Testis (tissue), 2 donors: ENCODE measurements at regions not wholly inside any gene's neighbourhood (a gene's known extent, or its start where the extent isn't known, plus 50 kb on each side); places are given as distances from the start of the nearest gene placed in this dataset.

ENCODE experiments used
- DNase-seq: peaks from one replicate; pipeline ENCODE4 v3.0.0-alpha.2; 2019
- H3K27ac ChIP-seq, 2 donors: fragments of 200-600 bp; sonication (generic); one replicate each; pipeline ENCODE4 v1.5.1; 2019
- H3K27me3 ChIP-seq: fragments of 200-600 bp; sonication (generic); one replicate; pipeline ENCODE4 v1.5.1; 2019
- H3K36me3 ChIP-seq: fragments of 200-600 bp; sonication (generic); one replicate; pipeline ENCODE4 v1.5.1; 2017; ENCODE audit warnings: low read depth; ENCODE audit errors: missing control alignments
- H3K4me1 ChIP-seq: fragments of 200-600 bp; sonication (generic); one replicate; pipeline ENCODE4 v1.5.1; 2019
- H3K4me3 ChIP-seq, 2 donors: fragments of 200-600 bp; sonication (generic); one replicate each; pipeline ENCODE4 v1.5.1; 2017 to 2019
- H3K9me3 ChIP-seq: fragments of 200-600 bp; sonication (generic); one replicate; pipeline ENCODE4 v1.5.1; 2017
- CTCF ChIP-seq, 3 experiments: fragments of 450-650 bp in 2 of 3; fragments of 200-600 bp in 1 of 3; sonication (generic) in 1 of 3; IDR thresholded peaks; one replicate each; pipeline ENCODE4 v1.5.1; 2016 to 2019; ENCODE audit warnings: antibody characterized with exemption in 3 of 3, mild to moderate bottlenecking in 2 of 3, moderate library complexity in 1 of 3
- POLR2A ChIP-seq: fragments of 450-650 bp; IDR thresholded peaks from one replicate; pipeline ENCODE4 v1.6.1; 2017; ENCODE audit warnings: antibody characterized with exemption, mild to moderate bottlenecking, moderate library complexity
- WGBS, 2 donors: methylation state at CpG; one replicate each; pipeline ENCODE4 v1.1.5; 2018; 5-methylcytosine and 5-hydroxymethylcytosine counted together
- intact Hi-C: fragments of 100-400 bp; cut with DNase I; formaldehyde crosslinking; loops from one replicate; pipeline ENCODE4 v1.15.1; 2023; ENCODE audit warnings: low total_unique reads

GRCh38 chr5:82603033-82603987 lies 325.2 kb upstream of the RPS23 start:
- no peaks in the 10 kb centered on the region for H3K36me3 ChIP-seq
- no peak overlapping the region for H3K4me3 ChIP-seq
- H3K27me3 ChIP-seq: no peaks in the 10 kb centered on the region
- 75 to 83% methylated on average over 8 of the region's 8 CpGs for WGBS, 2 donors
- H3K27ac ChIP-seq: no peak overlapping the region
- no peaks in the 10 kb centered on the region for H3K9me3 ChIP-seq
- intact Hi-C loops: no loop called here
- no peak for DNase-seq
- no peaks in the 10 kb centered on the region for H3K4me1 ChIP-seq
- TF ChIP-seq POLR2A: no peak

GRCh38 chr5:82601861-82602260 lies 323.7 kb upstream of the RPS23 start:
- H3K4me1 ChIP-seq: no peaks in the 10 kb centered on the region
- intact Hi-C loops: no loop called here
- TF ChIP-seq CTCF (IDR thresholded peaks at IDR 0.05): no peak
- TF ChIP-seq POLR2A: no peak
- H3K36me3 ChIP-seq: no peaks in the 10 kb centered on the region
- no peaks in the 10 kb centered on the region for H3K9me3 ChIP-seq
- no peaks in the 10 kb centered on the region for H3K27me3 ChIP-seq
- H3K27ac ChIP-seq: no peak overlapping the region
- no peak for DNase-seq
- 90 to 96% methylated on average over 1 of the region's 1 CpG for WGBS, 2 donors
- no peak overlapping the region for H3K4me3 ChIP-seq

GRCh38 chr5:82601077-82601476 lies 322.9 kb upstream of the RPS23 start:
- 86 to 87% methylated on average over 3 of the region's 3 CpGs for WGBS, 2 donors
- Histone ChIP-seq H3K9me3 (no peaks in the 10 kb centered on the region), H3K4me1 (no peaks in the 10 kb centered on the region), H3K27me3 (no peaks in the 10 kb centered on the region), H3K27ac (no peak overlapping the region), H3K4me3 (no peak overlapping the region), H3K36me3 (no peaks in the 10 kb centered on the region)
- intact Hi-C loops: no loop called here
- TF ChIP-seq CTCF (IDR thresholded peaks at IDR 0.05) (no peak), POLR2A (no peak)
- DNase-seq: no peak

GRCh38 chr5:82599692-82600091 lies 321.5 kb upstream of the RPS23 start:
- no peak for TF ChIP-seq POLR2A
- no peak for TF ChIP-seq CTCF (IDR thresholded peaks at IDR 0.05)
- 66 to 68% methylated on average over 1 of the region's 1 CpG for WGBS, 2 donors
- Histone ChIP-seq H3K4me3 (no peak overlapping the region), H3K4me1 (no peaks in the 10 kb centered on the region), H3K36me3 (no peaks in the 10 kb centered on the region), H3K27me3 (no peaks in the 10 kb centered on the region), H3K27ac (no peak overlapping the region), H3K9me3 (no peaks in the 10 kb centered on the region)
- DNase-seq: no peak
- intact Hi-C loops: no loop called here

- 96 to 100% methylated on average over 1 of the region's 1 CpG for WGBS, 2 donors
- no peaks in the 10 kb centered on the region for H3K9me3 ChIP-seq
- no peaks in the 10 kb centered on the region for H3K36me3 ChIP-seq
- H3K4me3 ChIP-seq: no peak overlapping the region
- intact Hi-C loops: no loop called here
- no peaks in the 10 kb centered on the region for H3K27me3 ChIP-seq
- H3K4me1 ChIP-seq: no peaks in the 10 kb centered on the region
- H3K27ac ChIP-seq: no peak overlapping the region
- TF ChIP-seq POLR2A (no peak), CTCF (IDR thresholded peaks at IDR 0.05) (no peak)
- no peak for DNase-seq
These were observed 320.9 kb upstream of the RPS23 start for GRCh38 chr5:82599030-82599429.
